Progenitor cell of endocrine pancreas (in vitro differentiated cells): ENCODE measurements at regions not wholly inside any gene's neighbourhood (a gene's known extent, or its start where the extent isn't known, plus 50 kb on each side); places are given as distances from the start of the nearest gene placed in this dataset.

ENCODE experiments used
- DNase-seq: peaks from one replicate; pipeline ENCODE4 v3.0.0; 2021; ENCODE audit warnings: low spot score; ENCODE audit not compliant: unreplicated experiment
- H3K27ac Mint-ChIP-seq: 2 replicates; pipeline ENCODE4 v1.8.0; 2021; ENCODE audit warnings: mild to moderate bottlenecking, moderate library complexity, mixed read lengths
- H3K27me3 Mint-ChIP-seq: 2 replicates; pipeline ENCODE4 v1.8.0; 2021; ENCODE audit warnings: mixed read lengths
- H3K36me3 Mint-ChIP-seq: 2 replicates; pipeline ENCODE4 v1.8.0; 2022; ENCODE audit warnings: mixed read lengths; ENCODE audit not compliant: insufficient read depth
- H3K4me1 Mint-ChIP-seq: 2 replicates; pipeline ENCODE4 v1.8.0; 2021; ENCODE audit warnings: low read depth, mixed read lengths
- H3K4me3 Mint-ChIP-seq: 2 replicates; pipeline ENCODE4 v1.8.0; 2021; ENCODE audit warnings: low read depth, mild to moderate bottlenecking, moderate library complexity, mixed read lengths
- H3K9me3 Mint-ChIP-seq: 2 replicates; pipeline ENCODE4 v1.8.0; 2021; ENCODE audit warnings: low read depth, mixed read lengths
- TF ChIP-seq, protein P1 (sequence below): fragments of 200-600 bp; sonication (generic); IDR thresholded peaks from one replicate; pipeline ENCODE4 v1.5.0; 2021; ENCODE audit warnings: antibody characterized with exemption, mild to moderate bottlenecking; ENCODE audit not compliant: unreplicated experiment

GRCh38 chr3:78174821-78175220 is 1134.9 kb downstream of the ROBO2 start:
- Mint-ChIP-seq H3K9me3 (no peaks in the 10 kb centered on the region), H3K27me3 (no peaks in the 10 kb centered on the region), H3K4me3 (no peak overlapping the region), H3K27ac (no peak overlapping the region), H3K36me3 (no peaks in the 10 kb centered on the region), H3K4me1 (peaks cover 16% of the 10 kb centered on the region)
- no peak for DNase-seq
- TF ChIP-seq, protein P1, sequence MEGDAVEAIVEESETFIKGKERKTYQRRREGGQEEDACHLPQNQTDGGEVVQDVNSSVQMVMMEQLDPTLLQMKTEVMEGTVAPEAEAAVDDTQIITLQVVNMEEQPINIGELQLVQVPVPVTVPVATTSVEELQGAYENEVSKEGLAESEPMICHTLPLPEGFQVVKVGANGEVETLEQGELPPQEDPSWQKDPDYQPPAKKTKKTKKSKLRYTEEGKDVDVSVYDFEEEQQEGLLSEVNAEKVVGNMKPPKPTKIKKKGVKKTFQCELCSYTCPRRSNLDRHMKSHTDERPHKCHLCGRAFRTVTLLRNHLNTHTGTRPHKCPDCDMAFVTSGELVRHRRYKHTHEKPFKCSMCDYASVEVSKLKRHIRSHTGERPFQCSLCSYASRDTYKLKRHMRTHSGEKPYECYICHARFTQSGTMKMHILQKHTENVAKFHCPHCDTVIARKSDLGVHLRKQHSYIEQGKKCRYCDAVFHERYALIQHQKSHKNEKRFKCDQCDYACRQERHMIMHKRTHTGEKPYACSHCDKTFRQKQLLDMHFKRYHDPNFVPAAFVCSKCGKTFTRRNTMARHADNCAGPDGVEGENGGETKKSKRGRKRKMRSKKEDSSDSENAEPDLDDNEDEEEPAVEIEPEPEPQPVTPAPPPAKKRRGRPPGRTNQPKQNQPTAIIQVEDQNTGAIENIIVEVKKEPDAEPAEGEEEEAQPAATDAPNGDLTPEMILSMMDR, result no peak

GRCh38 chr3:78176869-78177268 is 1137.0 kb downstream of the ROBO2 start:
- H3K4me3 Mint-ChIP-seq, result no peak overlapping the region
- no peaks in the 10 kb centered on the region for H3K27me3 Mint-ChIP-seq
- H3K9me3 Mint-ChIP-seq, result no peaks in the 10 kb centered on the region
- TF ChIP-seq, protein P1, result no peak
- H3K4me1 Mint-ChIP-seq, result peaks cover 16% of the 10 kb centered on the region
- H3K27ac Mint-ChIP-seq, result peak overlapping the region; percentile 46
- no peaks in the 10 kb centered on the region for H3K36me3 Mint-ChIP-seq
- no peak for DNase-seq

GRCh38 chr3:78177780-78178179 is 1137.9 kb downstream of the ROBO2 start:
- no peaks in the 10 kb centered on the region for H3K27me3 Mint-ChIP-seq
- no peaks in the 10 kb centered on the region for H3K9me3 Mint-ChIP-seq
- H3K27ac Mint-ChIP-seq, result no peak overlapping the region
- DNase-seq, result no peak
- no peaks in the 10 kb centered on the region for H3K36me3 Mint-ChIP-seq
- H3K4me1 Mint-ChIP-seq, result peaks cover 11% of the 10 kb centered on the region
- TF ChIP-seq, protein P1, result no peak
- no peak overlapping the region for H3K4me3 Mint-ChIP-seq

GRCh38 chr3:78178209-78178608 is 1138.3 kb downstream of the ROBO2 start:
- Mint-ChIP-seq H3K4me1 (peaks cover 9% of the 10 kb centered on the region), H3K4me3 (no peak overlapping the region), H3K9me3 (no peaks in the 10 kb centered on the region), H3K27me3 (no peaks in the 10 kb centered on the region), H3K27ac (no peak overlapping the region), H3K36me3 (no peaks in the 10 kb centered on the region)
- no peak for DNase-seq
- TF ChIP-seq, protein P1, result no peak

- Mint-ChIP-seq H3K4me3 (no peak overlapping the region), H3K36me3 (no peaks in the 10 kb centered on the region), H3K4me1 (peaks cover 9% of the 10 kb centered on the region), H3K27ac (no peak overlapping the region), H3K27me3 (no peaks in the 10 kb centered on the region), H3K9me3 (no peaks in the 10 kb centered on the region)
- no peak for DNase-seq
- TF ChIP-seq, protein P1, result no peak
Measured at GRCh38 chr3:78178740-78179363, 1139.0 kb downstream of the ROBO2 start.
